PC-3 (cell line): ENCODE measurements at regions not wholly inside any gene's neighbourhood (a gene's known extent, or its start where the extent isn't known, plus 50 kb on each side); places are given as distances from the start of the nearest gene placed in this dataset.

Source experiments
- ATAC-seq: fragments of 200-7000 bp; cut with Tn5 transposase; 2 replicates; pipeline ENCODE4 v1.9.1; 2020; ENCODE audit warnings: mild to moderate bottlenecking, moderate library complexity
- BruUV-seq: library from RNA; stranded (reverse); fragments of 400-500 nt; replicated peaks from 2 replicates; lab custom pipeline; 2021; lab: Mats Ljungman, UMichigan
- CTCF ChIA-PET: fragments of 300-600 bp; sonication (Branson Sonifier 250); formaldehyde crosslinking; loops from one replicate; lab custom pipeline; 2022; ENCODE audit warnings: antibody characterized with exemption; lab: Charles Lee
- POLR2A ChIA-PET: fragments of 300-600 bp; sonication (Branson Sonifier 250); formaldehyde crosslinking; loops from one replicate; lab custom pipeline; 2022; ENCODE audit warnings: antibody characterized with exemption; ENCODE audit not compliant: unreplicated experiment; lab: Charles Lee
- DNase-seq: peaks from one replicate; pipeline ENCODE4 v3.0.0-alpha.2; 2015
- H2AFZ ChIP-seq: fragments of 300-600 bp; sonication (generic); 2 replicates; pipeline ENCODE4 v1.6.0; 2016; ENCODE audit warnings: antibody characterized with exemption, low read length
- H3F3A ChIP-seq: fragments of 300-600 bp; sonication (generic); one replicate; pipeline ENCODE4 v1.6.0; 2017; ENCODE audit warnings: antibody characterized with exemption, low read length, control low read depth, mild to moderate bottlenecking; ENCODE audit not compliant: unreplicated experiment
- H3K27ac ChIP-seq: fragments of 300-600 bp; sonication (generic); 2 replicates; pipeline ENCODE4 v1.5.1; 2016; ENCODE audit warnings: mild to moderate bottlenecking, low read length
- H3K27me3 ChIP-seq: fragments of 300-600 bp; sonication (generic); 2 replicates; pipeline ENCODE4 v1.6.1; 2016; ENCODE audit warnings: low read length, mixed read lengths
- H3K36me3 ChIP-seq: fragments of 300-600 bp; sonication (generic); 2 replicates; pipeline ENCODE4 v1.6.1; 2016; ENCODE audit warnings: low read depth, mixed run types, low read length, mixed read lengths
- H3K4me1 ChIP-seq: fragments of 300-600 bp; sonication (generic); 2 replicates; pipeline ENCODE4 v1.5.1; 2016; ENCODE audit warnings: low read length; ENCODE audit not compliant: insufficient read depth
- H3K4me2 ChIP-seq: fragments of 300-600 bp; sonication (generic); 2 replicates; pipeline ENCODE4 v1.6.0; 2016; ENCODE audit warnings: low read length
- H3K4me3 ChIP-seq: fragments of 300-600 bp; sonication (generic); 2 replicates; pipeline ENCODE4 v1.5.1; 2016; ENCODE audit warnings: mild to moderate bottlenecking, low read length, mixed read lengths
- H3K79me2 ChIP-seq: fragments of 300-600 bp; sonication (generic); 2 replicates; pipeline ENCODE4 v1.6.1; 2017; ENCODE audit warnings: low read length, mixed read lengths
- H3K9ac ChIP-seq: fragments of 300-600 bp; sonication (generic); 2 replicates; pipeline ENCODE4 v1.6.0; 2016; ENCODE audit warnings: mild to moderate bottlenecking, low read length
- H3K9me2 ChIP-seq: fragments of 300-600 bp; sonication (generic); replicated peaks from 2 replicates; pipeline ENCODE4 v1.6.1; 2016; ENCODE audit warnings: mixed run types, low read length, mixed read lengths
- H3K9me3 ChIP-seq: fragments of 300-600 bp; sonication (generic); 2 replicates; pipeline ENCODE4 v1.6.1; 2016; ENCODE audit warnings: low read length, mixed read lengths
- H4K20me1 ChIP-seq: fragments of 300-600 bp; sonication (generic); 2 replicates; pipeline ENCODE4 v1.6.1; 2016; ENCODE audit warnings: low read length, mixed read lengths
- EZH2 ChIP-seq: fragments of 300-600 bp; sonication (generic); IDR thresholded peaks from one replicate; pipeline ENCODE4 v1.6.1; 2017; ENCODE audit warnings: antibody characterized with exemption, mild to moderate bottlenecking, low read length; ENCODE audit not compliant: unreplicated experiment
- EZH2phosphoT487 ChIP-seq: fragments of 300-600 bp; sonication (generic); IDR thresholded peaks from 2 replicates; pipeline ENCODE4 v1.6.1; 2018; ENCODE audit warnings: mild to moderate bottlenecking, antibody characterized with exemption, low read length, borderline replicate concordance
- intact Hi-C: fragments of 100-400 bp; cut with micrococcal nuclease; formaldehyde crosslinking; loops from 2 replicates; pipeline ENCODE4 v1.9.0; 2023
- TF ChIP-seq, protein P1 (sequence below): fragments of 300-600 bp; sonication (generic); conservative IDR thresholded peaks from 2 replicates; pipeline ENCODE4 v1.5.1; 2017; ENCODE audit warnings: antibody characterized with exemption, low read depth, mild to moderate bottlenecking, low read length

DNA sequence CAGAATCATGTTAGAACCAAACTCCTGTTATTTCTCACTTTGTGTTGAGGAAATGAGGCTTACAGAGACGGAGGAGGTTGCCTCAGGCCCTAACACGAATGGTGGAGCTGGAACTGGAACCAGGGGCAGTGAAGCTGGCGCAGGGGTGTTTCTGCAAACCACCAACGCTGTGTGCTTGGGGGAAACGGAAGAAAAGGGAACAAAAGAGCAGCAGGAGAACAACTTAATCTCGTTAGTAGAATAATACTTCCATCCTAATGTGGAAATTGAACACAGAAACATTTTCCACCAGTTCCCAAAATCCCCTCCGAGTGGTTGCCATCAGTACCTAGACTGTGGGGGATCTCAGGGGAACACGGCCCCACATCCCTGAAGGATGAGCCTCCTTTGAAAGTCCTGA is 103.4 kb upstream of the FRMD1 start:
- no peaks in the 10 kb centered on the region for H4K20me1 ChIP-seq
- ChIA-PET POLR2A (no interaction called here), CTCF (no interaction called here)
- no peaks in the 10 kb centered on the region for H3K79me2 ChIP-seq
- no peak overlapping the region for H3K27ac ChIP-seq
- no peak for ATAC-seq
- no peaks in the 10 kb centered on the region for H3F3A ChIP-seq
- intact Hi-C loops: no loop called here
- no peak overlapping the region for H3K4me2 ChIP-seq
- H3K9me3 ChIP-seq: no peaks in the 10 kb centered on the region
- no peak overlapping the region for H3K9ac ChIP-seq
- no peak for DNase-seq
- no peaks in the 10 kb centered on the region for H3K9me2 ChIP-seq
- peaks cover 32% of the 10 kb centered on the region for H3K27me3 ChIP-seq
- no peaks in the 10 kb centered on the region for H3K36me3 ChIP-seq
- TF ChIP-seq, protein P1, sequence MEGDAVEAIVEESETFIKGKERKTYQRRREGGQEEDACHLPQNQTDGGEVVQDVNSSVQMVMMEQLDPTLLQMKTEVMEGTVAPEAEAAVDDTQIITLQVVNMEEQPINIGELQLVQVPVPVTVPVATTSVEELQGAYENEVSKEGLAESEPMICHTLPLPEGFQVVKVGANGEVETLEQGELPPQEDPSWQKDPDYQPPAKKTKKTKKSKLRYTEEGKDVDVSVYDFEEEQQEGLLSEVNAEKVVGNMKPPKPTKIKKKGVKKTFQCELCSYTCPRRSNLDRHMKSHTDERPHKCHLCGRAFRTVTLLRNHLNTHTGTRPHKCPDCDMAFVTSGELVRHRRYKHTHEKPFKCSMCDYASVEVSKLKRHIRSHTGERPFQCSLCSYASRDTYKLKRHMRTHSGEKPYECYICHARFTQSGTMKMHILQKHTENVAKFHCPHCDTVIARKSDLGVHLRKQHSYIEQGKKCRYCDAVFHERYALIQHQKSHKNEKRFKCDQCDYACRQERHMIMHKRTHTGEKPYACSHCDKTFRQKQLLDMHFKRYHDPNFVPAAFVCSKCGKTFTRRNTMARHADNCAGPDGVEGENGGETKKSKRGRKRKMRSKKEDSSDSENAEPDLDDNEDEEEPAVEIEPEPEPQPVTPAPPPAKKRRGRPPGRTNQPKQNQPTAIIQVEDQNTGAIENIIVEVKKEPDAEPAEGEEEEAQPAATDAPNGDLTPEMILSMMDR: no peak
- TF ChIP-seq EZH2phosphoT487 (no peak), EZH2 (no peak)
- H2AFZ ChIP-seq: no peak overlapping the region
- no peak overlapping the region for H3K4me3 ChIP-seq
- BruUV-seq: no TSS peak
- H3K4me1 ChIP-seq: no peaks in the 10 kb centered on the region

DNA sequence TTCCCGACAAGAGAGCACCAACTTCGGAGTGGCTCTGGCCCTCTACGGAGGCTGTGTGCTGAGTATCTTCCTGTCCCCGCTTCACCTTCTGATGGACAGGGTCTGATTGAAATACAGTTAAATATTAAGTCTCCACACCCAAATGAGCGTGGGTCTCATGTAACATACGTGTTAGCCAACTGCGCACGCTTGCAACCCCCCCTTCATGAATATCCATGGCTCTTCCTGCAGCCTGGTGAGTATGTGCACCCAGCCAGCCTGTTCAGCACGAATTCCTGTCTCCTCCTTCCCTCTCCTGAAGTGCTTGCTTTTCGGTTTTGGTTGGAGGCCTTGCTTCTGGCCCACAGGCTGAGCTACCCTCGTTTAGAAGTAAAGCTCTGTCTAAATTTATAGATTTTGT is 102.9 kb upstream of the FRMD1 start:
- POLR2A ChIA-PET: no interaction called here

DNA sequence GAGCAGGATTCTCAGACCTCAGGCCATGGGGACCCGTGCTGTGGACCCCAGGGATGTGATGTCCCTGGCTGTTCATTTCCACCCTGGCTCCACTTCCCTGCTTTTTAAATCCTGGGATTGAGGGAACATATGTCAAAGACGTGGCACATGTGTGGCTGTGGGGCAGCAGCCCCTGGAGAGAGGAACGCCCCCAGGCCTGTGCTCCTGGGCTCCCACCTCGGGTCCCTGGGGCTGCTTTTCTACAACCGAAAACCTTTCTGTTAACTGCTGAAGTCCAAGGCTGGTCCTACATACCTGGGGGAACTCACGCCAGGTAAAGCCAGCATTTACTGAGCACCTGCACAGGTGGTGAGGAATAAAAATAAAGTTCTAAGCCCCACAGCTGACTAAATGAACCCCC is 102.3 kb upstream of the FRMD1 start:
- no TSS peak for BruUV-seq
- intact Hi-C loops: no loop called here
- Histone ChIP-seq H2AFZ (no peak overlapping the region), H3K9me2 (no peaks in the 10 kb centered on the region), H3K4me3 (no peak overlapping the region), H3K79me2 (no peaks in the 10 kb centered on the region), H3K27me3 (peaks cover 38% of the 10 kb centered on the region), H3K4me2 (no peak overlapping the region), H3K9ac (no peak overlapping the region), H4K20me1 (no peaks in the 10 kb centered on the region), H3K36me3 (no peaks in the 10 kb centered on the region), H3K4me1 (no peaks in the 10 kb centered on the region), H3F3A (no peaks in the 10 kb centered on the region), H3K27ac (no peak overlapping the region), H3K9me3 (no peaks in the 10 kb centered on the region)
- TF ChIP-seq EZH2phosphoT487 (no peak), EZH2 (no peak)
- TF ChIP-seq, protein P1: no peak
- DNase-seq (no peak), ATAC-seq (no peak)
- ChIA-PET CTCF (no interaction called here), POLR2A (no interaction called here)

More for the DNA sequence above, 102.9 kb upstream of the FRMD1 start:
- no TSS peak for BruUV-seq
- H3K9ac ChIP-seq: no peak overlapping the region
- ATAC-seq: no peak
- H3K79me2 ChIP-seq: no peaks in the 10 kb centered on the region
- CTCF ChIA-PET: no interaction called here
- no peak overlapping the region for H3K27ac ChIP-seq
- no peak for DNase-seq
- no peaks in the 10 kb centered on the region for H3K4me1 ChIP-seq
- no peaks in the 10 kb centered on the region for H4K20me1 ChIP-seq
- no peaks in the 10 kb centered on the region for H3K9me3 ChIP-seq
- intact Hi-C loops: no loop called here
- H3K9me2 ChIP-seq: no peaks in the 10 kb centered on the region
- H3K4me3 ChIP-seq: no peak overlapping the region
- H3K27me3 ChIP-seq: peaks cover 34% of the 10 kb centered on the region
- no peaks in the 10 kb centered on the region for H3K36me3 ChIP-seq
- H3F3A ChIP-seq: no peaks in the 10 kb centered on the region
- TF ChIP-seq EZH2phosphoT487 (no peak), EZH2 (no peak)
- TF ChIP-seq, protein P1: no peak
- H3K4me2 ChIP-seq: no peak overlapping the region
- no peak overlapping the region for H2AFZ ChIP-seq
